Neural cell (in vitro differentiated cells): ENCODE measurements at regions not wholly inside any gene's neighbourhood (a gene's known extent, or its start where the extent isn't known, plus 50 kb on each side); places are given as distances from the start of the nearest gene placed in this dataset.

Source experiments
- H2AFZ ChIP-seq: fragments of 200-600, 300-800 bp; sonication (generic), shearing (Covaris generic); 2 replicates; pipeline ENCODE4 v1.6.0; 2014; ENCODE audit warnings: low read depth, mild to moderate bottlenecking, antibody characterized with exemption, low read length, moderate library complexity
- H3F3A ChIP-seq: fragments of 200-600 bp; shearing (Covaris generic); 2 replicates; pipeline ENCODE4 v1.6.1; 2016; ENCODE audit warnings: mild to moderate bottlenecking, moderate library complexity, mixed read lengths, antibody characterized with exemption, low read length; ENCODE audit not compliant: insufficient read depth, poor library complexity, severe bottlenecking
- H3K27ac ChIP-seq: fragments of 200-600, 300-800 bp; sonication (generic), shearing (Covaris generic); 2 replicates; pipeline ENCODE4 v1.5.1; 2014; ENCODE audit warnings: mild to moderate bottlenecking, low read length, moderate library complexity
- H3K27me3 ChIP-seq: fragments of 300-800, 200-600 bp; sonication (generic), shearing (Covaris generic); 2 replicates; pipeline ENCODE4 v1.6.0; 2014; ENCODE audit warnings: mild to moderate bottlenecking, low read depth, low read length, moderate library complexity; ENCODE audit not compliant: insufficient read depth
- H3K36me3 ChIP-seq: fragments of 300-800, 200-600 bp; sonication (generic), shearing (Covaris generic); 2 replicates; pipeline ENCODE4 v1.5.1; 2014; ENCODE audit warnings: mild to moderate bottlenecking, antibody characterized with exemption, low read length, moderate library complexity; ENCODE audit not compliant: insufficient read depth
- H3K4me2 ChIP-seq: fragments of 300-800, 200-600 bp; sonication (generic), shearing (Covaris generic); 2 replicates; pipeline ENCODE4 v1.6.0; 2014; ENCODE audit warnings: mild to moderate bottlenecking, low read length
- H3K4me3 ChIP-seq: fragments of 300-800, 200-600 bp; sonication (generic), shearing (Covaris generic); 2 replicates; pipeline ENCODE4 v1.5.1; 2014; ENCODE audit warnings: mild to moderate bottlenecking, low read length, moderate library complexity
- H3K79me2 ChIP-seq: fragments of 200-600 bp; shearing (Covaris generic); replicated peaks from 2 replicates; pipeline ENCODE4 v1.6.0; 2014; ENCODE audit warnings: mild to moderate bottlenecking, low read length, moderate library complexity; ENCODE audit not compliant: insufficient read depth
- H3K9ac ChIP-seq: fragments of 300-800, 200-600 bp; sonication (generic), shearing (Covaris generic); 2 replicates; pipeline ENCODE4 v1.6.1; 2016; ENCODE audit warnings: mild to moderate bottlenecking, low read length, mixed read lengths
- H3K9me2 ChIP-seq: fragments of 200-600 bp; shearing (Covaris generic); 2 replicates; pipeline ENCODE4 v1.6.1; 2016; ENCODE audit warnings: mild to moderate bottlenecking, low read length, mixed read lengths; ENCODE audit not compliant: insufficient read depth
- H3K9me3 ChIP-seq: fragments of 200-600, 300-800 bp; sonication (generic), shearing (Covaris generic); 2 replicates; pipeline ENCODE4 v1.6.1; 2016; ENCODE audit warnings: mild to moderate bottlenecking, mixed run types, low read length, moderate library complexity, mixed read lengths
- H4K20me1 ChIP-seq: fragments of 200-600 bp; shearing (Covaris generic); 2 replicates; pipeline ENCODE4 v1.6.1; 2016; ENCODE audit warnings: mild to moderate bottlenecking, mixed run types; ENCODE audit not compliant: insufficient read depth
- CTCF ChIP-seq: fragments of 450-650 bp; IDR thresholded peaks from 2 replicates; pipeline ENCODE4 v1.5.1; 2014; ENCODE audit warnings: antibody characterized with exemption, mild to moderate bottlenecking, moderate library complexity; ENCODE audit not compliant: poor library complexity, severe bottlenecking
- EP300 ChIP-seq: fragments of 450-650 bp; conservative IDR thresholded peaks from 2 replicates; pipeline ENCODE4 v1.6.1; 2014; ENCODE audit warnings: antibody characterized with exemption, mild to moderate bottlenecking, moderate library complexity; ENCODE audit not compliant: poor library complexity, severe bottlenecking
- EZH2 ChIP-seq: fragments of 200-600, 300-800 bp; shearing (Covaris generic), sonication (generic); IDR thresholded peaks from 2 replicates; pipeline ENCODE4 v1.6.1; 2014; ENCODE audit warnings: antibody characterized with exemption, low read length, borderline replicate concordance, mild to moderate bottlenecking; ENCODE audit not compliant: insufficient read depth, poor library complexity, severe bottlenecking
- MXI1 ChIP-seq: fragments of 450-650 bp; conservative IDR thresholded peaks from 2 replicates; pipeline ENCODE4 v1.6.1; 2014; ENCODE audit warnings: antibody characterized with exemption, mild to moderate bottlenecking; ENCODE audit not compliant: poor library complexity, severe bottlenecking
- POLR2AphosphoS5 ChIP-seq: IDR thresholded peaks from 2 replicates; pipeline ENCODE4 v1.6.1; 2012
- RAD21 ChIP-seq: fragments of 450-650 bp; conservative IDR thresholded peaks from 2 replicates; pipeline ENCODE4 v1.6.1; 2014; ENCODE audit warnings: antibody characterized with exemption, mild to moderate bottlenecking, moderate library complexity
- REST ChIP-seq: IDR thresholded peaks from 2 replicates; pipeline ENCODE4 v1.6.1; 2012; ENCODE audit warnings: borderline replicate concordance
- SMC3 ChIP-seq: fragments of 450-650 bp; conservative IDR thresholded peaks from 2 replicates; pipeline ENCODE4 v1.6.1; 2014; ENCODE audit warnings: antibody characterized with exemption, mild to moderate bottlenecking, moderate library complexity; ENCODE audit not compliant: poor library complexity
- TAF1 ChIP-seq: IDR thresholded peaks from 2 replicates; pipeline ENCODE4 v1.6.1; 2012; ENCODE audit warnings: low read depth

DNA sequence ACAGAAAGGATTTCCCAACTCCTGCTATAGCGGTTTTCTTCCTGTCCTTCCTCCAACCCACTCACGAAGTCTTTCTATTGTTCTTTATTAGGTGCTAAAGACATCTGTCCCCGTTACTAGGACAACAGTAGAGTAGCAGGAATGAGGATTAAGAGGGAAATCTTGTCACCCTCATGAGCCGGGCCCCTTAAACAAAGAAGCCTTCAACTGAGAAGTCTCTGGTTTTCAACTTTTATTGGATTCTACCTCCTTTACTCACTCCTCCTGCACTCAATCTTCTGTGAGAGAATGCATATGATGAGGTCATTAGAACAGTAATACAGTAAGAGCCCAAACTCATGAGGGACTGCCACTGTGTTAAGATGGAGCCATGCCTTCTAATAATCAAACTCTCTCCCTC is 206.3 kb downstream of the OMA1 start:
- no peak overlapping the region for H2AFZ ChIP-seq
- H3K4me3 ChIP-seq, result no peak overlapping the region
- no peaks in the 10 kb centered on the region for H4K20me1 ChIP-seq
- H3K9me3 ChIP-seq, result no peaks in the 10 kb centered on the region
- H3K36me3 ChIP-seq, result no peaks in the 10 kb centered on the region
- H3K9me2 ChIP-seq, result no peaks in the 10 kb centered on the region
- H3K79me2 ChIP-seq, result no peaks in the 10 kb centered on the region
- H3F3A ChIP-seq, result no peaks in the 10 kb centered on the region
- no peak overlapping the region for H3K4me2 ChIP-seq
- H3K9ac ChIP-seq, result no peak overlapping the region
- H3K27me3 ChIP-seq, result no peaks in the 10 kb centered on the region
- H3K27ac ChIP-seq, result no peak overlapping the region
- no peak for TF ChIP-seq RAD21
- TF ChIP-seq EP300, result no peak
- TF ChIP-seq SMC3, result no peak
- TF ChIP-seq MXI1, result no peak
- no peak for TF ChIP-seq REST
- no peak for TF ChIP-seq CTCF

DNA sequence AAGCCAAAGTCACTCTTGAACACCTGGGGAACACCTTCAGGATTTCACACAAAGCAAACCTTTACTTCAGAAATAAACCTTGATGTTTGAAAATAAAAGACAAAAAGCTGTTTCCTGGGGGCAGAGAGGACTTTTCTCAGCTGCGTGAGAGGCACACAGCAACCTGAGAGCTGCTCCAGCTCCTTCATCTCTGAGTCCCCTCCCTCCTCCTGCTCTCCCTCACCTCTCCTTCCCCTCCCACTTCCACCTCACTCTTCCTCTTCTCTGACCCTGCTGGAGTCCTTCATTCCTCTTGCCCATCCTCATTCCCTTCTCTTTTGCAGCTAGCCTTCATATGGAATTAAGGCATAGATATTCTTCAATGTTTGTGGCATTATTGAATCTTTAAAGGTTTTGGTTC is 208.4 kb downstream of the OMA1 start:
- H2AFZ ChIP-seq, result no peak overlapping the region
- TF ChIP-seq TAF1 (no peak), SMC3 (no peak), EP300 (no peak), POLR2AphosphoS5 (no peak), REST (no peak), RAD21 (no peak), EZH2 (no peak), MXI1 (no peak), CTCF (no peak)
- no peaks in the 10 kb centered on the region for H3K79me2 ChIP-seq
- no peak overlapping the region for H3K4me3 ChIP-seq
- no peaks in the 10 kb centered on the region for H3K27me3 ChIP-seq
- no peaks in the 10 kb centered on the region for H3K9me2 ChIP-seq
- no peaks in the 10 kb centered on the region for H4K20me1 ChIP-seq
- H3K9ac ChIP-seq, result no peak overlapping the region
- no peaks in the 10 kb centered on the region for H3F3A ChIP-seq
- H3K9me3 ChIP-seq, result no peaks in the 10 kb centered on the region
- no peaks in the 10 kb centered on the region for H3K36me3 ChIP-seq
- H3K27ac ChIP-seq, result no peak overlapping the region
- H3K4me2 ChIP-seq, result no peak overlapping the region
